GM12878 (cell line): ENCODE measurements at regions not wholly inside any gene's neighbourhood (a gene's known extent, or its start where the extent isn't known, plus 50 kb on each side); places are given as distances from the start of the nearest gene placed in this dataset.

Experiments
- ATAC-seq: fragments of 200-7000 bp; cut with Tn5 transposase; 3 replicates; pipeline ENCODE4 v1.9.1; 2020; ENCODE audit warnings: mild to moderate bottlenecking, moderate library complexity
- BruUV-seq: library from RNA; stranded (reverse); fragments of 400-500 nt; replicated peaks from 2 replicates; lab custom pipeline; 2021; lab: Mats Ljungman, UMichigan
- CTCF ChIA-PET: fragments of 300-600 bp; sonication (Branson Sonifier 250); formaldehyde crosslinking; extraction: SDS; loops from one replicate; lab custom pipeline; 2021; ENCODE audit warnings: inconsistent platforms; lab: Yijun Ruan, JAX
- POLR2A ChIA-PET: fragments of 350-600 bp; formaldehyde crosslinking; extraction: SDS; loops from one replicate; lab custom pipeline; 2021; ENCODE audit warnings: inconsistent platforms; lab: Charles Lee
- RAD21 ChIA-PET: fragments of 300-600 bp; sonication (Branson Sonifier 250); formaldehyde crosslinking; loops from one replicate; lab custom pipeline; 2023; ENCODE audit warnings: antibody characterized with exemption; ENCODE audit not compliant: unreplicated experiment; lab: Charles Lee
- SMC1A ChIA-PET: fragments of 300-600 bp; sonication (Branson Sonifier 250); formaldehyde crosslinking; loops from one replicate; lab custom pipeline; 2023; ENCODE audit not compliant: unreplicated experiment, uncharacterized antibody; lab: Charles Lee
- DNase-seq: peaks from one replicate; pipeline ENCODE4 v3.0.0-alpha.2; 2011; ENCODE audit warnings: low read depth, low spot score
- FAIRE-seq: peaks from 3 replicates; lab custom pipeline; 2011; peaks lifted over from hg19 to GRCh38; lab: Jason Lieb, UNC
- H2AFZ ChIP-seq: 2 replicates; pipeline ENCODE4 v1.6.0; 2011; ENCODE audit warnings: low read depth, low read length, control low read depth; ENCODE audit not compliant: control insufficient read depth
- H3K27ac ChIP-seq: 2 replicates; pipeline ENCODE4 v1.5.1; 2011; ENCODE audit warnings: control low read depth; ENCODE audit not compliant: control insufficient read depth, insufficient read depth
- H3K27me3 ChIP-seq, 2 experiments: replicated peaks in 1 of 2; 2 replicates each; pipeline versions ENCODE4 v1.6.0 to v1.6.1; 2011; ENCODE audit warnings: low read length in 1 of 2; ENCODE audit not compliant: control insufficient read depth in 2 of 2, insufficient read depth in 2 of 2
- H3K36me3 ChIP-seq, 2 experiments: 2 replicates each; pipeline ENCODE4 v1.5.1; 2011; ENCODE audit warnings: low read length in 1 of 2; ENCODE audit not compliant: control insufficient read depth in 2 of 2, insufficient read depth in 2 of 2
- H3K4me1 ChIP-seq: 2 replicates; pipeline ENCODE4 v1.6.1; 2011; ENCODE audit warnings: mild to moderate bottlenecking, low read length, moderate library complexity, mixed read lengths; ENCODE audit not compliant: control insufficient read depth, insufficient read depth
- H3K4me2 ChIP-seq: 2 replicates; pipeline ENCODE4 v1.6.0; 2011; ENCODE audit warnings: control low read depth; ENCODE audit not compliant: control insufficient read depth, insufficient read depth
- H3K4me3 ChIP-seq: fragments of 200-600 bp; sonication (generic); 2 replicates; pipeline ENCODE4 v1.5.1; 2016
- H3K79me2 ChIP-seq: 2 replicates; pipeline ENCODE4 v1.6.0; 2011; ENCODE audit warnings: low read length; ENCODE audit not compliant: control insufficient read depth, insufficient read depth
- H3K9ac ChIP-seq: 2 replicates; pipeline ENCODE4 v1.8.0; 2011; ENCODE audit warnings: low read length, control low read depth, mixed read lengths; ENCODE audit not compliant: control insufficient read depth, insufficient read depth
- H3K9me3 ChIP-seq: replicated peaks from 3 replicates; pipeline ENCODE4 v1.5.1; 2011; ENCODE audit warnings: mild to moderate bottlenecking, low read length; ENCODE audit not compliant: control insufficient read depth, insufficient read depth
- H4K20me1 ChIP-seq: 2 replicates; pipeline ENCODE4 v1.6.0; 2011; ENCODE audit not compliant: control insufficient read depth, insufficient read depth
- ASH2L ChIP-seq: fragments of 300-600, 200-600 bp; sonication (generic); IDR thresholded peaks from 2 replicates; pipeline ENCODE4 v1.6.1; 2017; ENCODE audit warnings: low read depth, mild to moderate bottlenecking, borderline replicate concordance
- GATAD2B ChIP-seq: fragments of 450-650 bp; conservative IDR thresholded peaks from 2 replicates; pipeline ENCODE4 v1.6.1; 2017; ENCODE audit warnings: low read depth, mild to moderate bottlenecking, moderate library complexity
- HDAC6 ChIP-seq: fragments of 200-600 bp; sonication (generic); IDR thresholded peaks from one replicate; pipeline ENCODE4 v1.8.0; 2017; ENCODE audit warnings: antibody characterized with exemption; ENCODE audit not compliant: unreplicated experiment
- IKZF2 ChIP-seq, 2 experiments: fragments of 450-650 bp; IDR thresholded peaks; 2 replicates each; pipeline ENCODE4 v1.6.1; 2017; ENCODE audit warnings: mild to moderate bottlenecking in 2 of 2, moderate library complexity in 2 of 2
- POLR2A ChIP-seq: IDR thresholded peaks from 2 replicates; pipeline ENCODE4 v1.6.1; 2011; ENCODE audit warnings: low read depth, mild to moderate bottlenecking, low read length
- SRF ChIP-seq, 2 experiments: IDR thresholded peaks; 2 replicates each; pipeline ENCODE4 v1.6.1; 2011; ENCODE audit warnings: low read depth in 2 of 2, low read length in 2 of 2, mild to moderate bottlenecking in 1 of 2, moderate library complexity in 1 of 2
- TCF7 ChIP-seq: IDR thresholded peaks from 2 replicates; pipeline ENCODE4 v1.6.1; 2014; ENCODE audit warnings: antibody characterized with exemption, borderline replicate concordance
- ZZZ3 ChIP-seq: IDR thresholded peaks from 2 replicates; pipeline ENCODE4 v1.6.1; 2011; ENCODE audit warnings: low read depth; ENCODE audit not compliant: control insufficient read depth, insufficient read length
- WGBS: methylation state at CpG from one replicate; pipeline ENCODE4 v1.1.6; 2016; ENCODE audit warnings: low lambda C conversion rate; ENCODE audit not compliant: insufficient replicate concordance, insufficient coverage; ENCODE audit errors: missing lambda C conversion rate; 5-methylcytosine and 5-hydroxymethylcytosine counted together
- in situ Hi-C: fragments of 300-500 bp; cut with MboI; formaldehyde crosslinking; loops from 9 replicates; pipeline ENCODE4 v1.14.3; 2018; ENCODE audit warnings: mixed read lengths
- intact Hi-C: fragments of 100-400 bp; cut with micrococcal nuclease; formaldehyde crosslinking; loops from one replicate; pipeline ENCODE4 v1.14.2; 2022; ENCODE audit not compliant: unreplicated experiment
- TF ChIP-seq, protein P1 (sequence below): fragments of 450-650 bp; IDR thresholded peaks from 2 replicates; pipeline ENCODE4 v1.6.1; 2017; ENCODE audit warnings: mild to moderate bottlenecking
- TF ChIP-seq, protein P2 (sequence below): IDR thresholded peaks from 2 replicates; pipeline ENCODE4 v1.6.1; 2012; ENCODE audit warnings: improper control_type of control experiment, low read depth, low read length; ENCODE audit not compliant: insufficient replicate concordance

DNA sequence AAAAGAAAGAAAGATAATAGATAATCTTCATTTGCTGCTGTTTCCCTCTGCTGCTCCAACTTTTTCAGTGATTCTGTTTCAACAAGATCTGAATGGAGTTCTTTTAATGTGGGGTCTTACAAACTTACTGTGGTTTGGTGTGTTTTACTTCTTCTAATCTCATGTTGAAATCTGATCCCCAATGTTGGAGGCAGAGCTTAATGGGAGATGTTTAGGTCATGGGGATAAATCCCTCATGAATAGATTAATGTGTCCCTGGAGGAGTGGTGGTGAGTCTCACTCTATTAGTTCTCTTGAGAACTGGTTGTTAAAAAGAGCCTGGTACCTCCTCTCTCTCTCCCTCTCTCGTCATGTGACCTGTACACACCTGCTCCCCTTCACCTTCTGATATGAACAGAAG, 442.4 kb downstream of the EPHA4 start:
- RAD21 ChIA-PET = interaction anchor here (1.5 kb wide), 1 partner anchor 9 kb away, joined by 3 read pairs; no protein-coding TSS in a partner anchor
- no peak overlapping the region for H3K4me3 ChIP-seq
- no peak overlapping the region for H3K9ac ChIP-seq
- no peak overlapping the region for H3K4me2 ChIP-seq
- no peaks in the 10 kb centered on the region for H3K27me3 ChIP-seq
- CTCF ChIA-PET = interaction anchor here (1.1 kb wide), 1 partner anchor 19 kb away, joined by 4 read pairs; no protein-coding TSS in a partner anchor
- H4K20me1 ChIP-seq = no peaks in the 10 kb centered on the region
- H3K36me3 ChIP-seq = no peaks in the 10 kb centered on the region
- intact Hi-C loops (loop anchor here (5.0 kb wide), 1 partner anchor 443 kb away; the partner anchor contains the start of gene EPHA4), in situ Hi-C loops (no loop called here)
- DNase-seq (no peak), ATAC-seq (no peak), FAIRE-seq (no peak)
- H3K4me1 ChIP-seq = peaks cover 31% of the 10 kb centered on the region
- POLR2A ChIA-PET = no interaction called here
- no peaks in the 10 kb centered on the region for H3K79me2 ChIP-seq
- no peaks in the 10 kb centered on the region; the same call in 2 of the 3 replicates for H3K9me3 ChIP-seq
- no peak overlapping the region for H2AFZ ChIP-seq
- no TSS peak for BruUV-seq
- 0% methylated on average over 1 of the region's 1 CpG for WGBS
- SMC1A ChIA-PET = interaction anchor here (1.3 to 1.4 kb wide), 2 partner anchors 14 to 16 kb away, joined by 3 to 5 read pairs; no protein-coding TSS in a partner anchor
- TF ChIP-seq, protein P1, sequence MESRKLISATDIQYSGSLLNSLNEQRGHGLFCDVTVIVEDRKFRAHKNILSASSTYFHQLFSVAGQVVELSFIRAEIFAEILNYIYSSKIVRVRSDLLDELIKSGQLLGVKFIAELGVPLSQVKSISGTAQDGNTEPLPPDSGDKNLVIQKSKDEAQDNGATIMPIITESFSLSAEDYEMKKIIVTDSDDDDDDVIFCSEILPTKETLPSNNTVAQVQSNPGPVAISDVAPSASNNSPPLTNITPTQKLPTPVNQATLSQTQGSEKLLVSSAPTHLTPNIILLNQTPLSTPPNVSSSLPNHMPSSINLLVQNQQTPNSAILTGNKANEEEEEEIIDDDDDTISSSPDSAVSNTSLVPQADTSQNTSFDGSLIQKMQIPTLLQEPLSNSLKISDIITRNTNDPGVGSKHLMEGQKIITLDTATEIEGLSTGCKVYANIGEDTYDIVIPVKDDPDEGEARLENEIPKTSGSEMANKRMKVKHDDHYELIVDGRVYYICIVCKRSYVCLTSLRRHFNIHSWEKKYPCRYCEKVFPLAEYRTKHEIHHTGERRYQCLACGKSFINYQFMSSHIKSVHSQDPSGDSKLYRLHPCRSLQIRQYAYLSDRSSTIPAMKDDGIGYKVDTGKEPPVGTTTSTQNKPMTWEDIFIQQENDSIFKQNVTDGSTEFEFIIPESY = no peak
- H3K27ac ChIP-seq = no peak overlapping the region

DNA sequence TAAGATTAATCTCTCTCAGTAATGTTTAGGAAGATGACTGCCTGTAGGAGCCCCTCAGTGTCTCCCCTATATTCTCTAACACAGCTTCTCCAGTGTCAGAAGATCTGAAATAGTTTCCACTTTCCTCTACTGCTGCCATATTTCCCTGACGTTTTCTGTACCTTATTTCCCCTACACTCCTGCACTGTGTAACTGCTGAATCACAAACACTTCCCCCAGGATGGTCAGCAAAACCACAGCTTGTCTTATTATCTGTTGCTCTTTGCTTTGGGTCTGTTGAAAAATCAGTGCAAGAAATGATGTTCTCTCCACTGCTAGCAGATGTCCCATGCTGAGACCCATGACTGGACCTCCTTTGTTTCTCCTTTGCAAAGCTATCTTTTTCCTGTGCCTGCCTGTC, 441.7 kb downstream of the EPHA4 start:
- ATAC-seq = peak; percentile 23
- intact Hi-C loops = loop anchor here (5.0 kb wide), 1 partner anchor 442 kb away; the partner anchor contains the start of gene EPHA4
- Histone ChIP-seq H4K20me1 (no peaks in the 10 kb centered on the region), H3K4me2 (no peak overlapping the region), H3K4me3 (no peak overlapping the region), H3K9ac (no peak overlapping the region), H3K27ac (no peak overlapping the region), H3K9me3 (no peaks in the 10 kb centered on the region; the same call in 2 of the 3 replicates), H3K27me3 (no peaks in the 10 kb centered on the region), H2AFZ (no peak overlapping the region; the same call in none of the 2 replicates), H3K79me2 (no peaks in the 10 kb centered on the region), H3K4me1 (peaks cover 32% of the 10 kb centered on the region), H3K36me3 (no peaks in the 10 kb centered on the region)
- no peak for DNase-seq
- SMC1A ChIA-PET = interaction anchor here (1.3 to 1.4 kb wide), 2 partner anchors 14 to 15 kb away, joined by 3 to 5 read pairs; no protein-coding TSS in a partner anchor
- CTCF ChIA-PET = interaction anchor here (0.8 to 1.1 kb wide), 2 partner anchors 16 to 19 kb away, joined by 3 to 4 read pairs; no protein-coding TSS in a partner anchor
- no TSS peak for BruUV-seq
- POLR2A ChIA-PET = no interaction called here
- RAD21 ChIA-PET = interaction anchor here (1.5 kb wide), 1 partner anchor 10 kb away, joined by 3 read pairs; no protein-coding TSS in a partner anchor
- WGBS = 0% methylated on average over 1 of the region's 1 CpG
- in situ Hi-C loops = no loop called here
- no peak for FAIRE-seq
- TF ChIP-seq ASH2L (no peak), IKZF2 (IDR thresholded peaks at IDR 0.05) (no peak), POLR2A (no peak), TCF7 (no peak), ZZZ3 (no peak), GATAD2B (no peak), HDAC6 (no peak), SRF (IDR thresholded peaks at IDR 0.05; ENCODE audit: low read depth in 2 of 2, low read length in 2 of 2) (no peak)
- TF ChIP-seq, protein P2, sequence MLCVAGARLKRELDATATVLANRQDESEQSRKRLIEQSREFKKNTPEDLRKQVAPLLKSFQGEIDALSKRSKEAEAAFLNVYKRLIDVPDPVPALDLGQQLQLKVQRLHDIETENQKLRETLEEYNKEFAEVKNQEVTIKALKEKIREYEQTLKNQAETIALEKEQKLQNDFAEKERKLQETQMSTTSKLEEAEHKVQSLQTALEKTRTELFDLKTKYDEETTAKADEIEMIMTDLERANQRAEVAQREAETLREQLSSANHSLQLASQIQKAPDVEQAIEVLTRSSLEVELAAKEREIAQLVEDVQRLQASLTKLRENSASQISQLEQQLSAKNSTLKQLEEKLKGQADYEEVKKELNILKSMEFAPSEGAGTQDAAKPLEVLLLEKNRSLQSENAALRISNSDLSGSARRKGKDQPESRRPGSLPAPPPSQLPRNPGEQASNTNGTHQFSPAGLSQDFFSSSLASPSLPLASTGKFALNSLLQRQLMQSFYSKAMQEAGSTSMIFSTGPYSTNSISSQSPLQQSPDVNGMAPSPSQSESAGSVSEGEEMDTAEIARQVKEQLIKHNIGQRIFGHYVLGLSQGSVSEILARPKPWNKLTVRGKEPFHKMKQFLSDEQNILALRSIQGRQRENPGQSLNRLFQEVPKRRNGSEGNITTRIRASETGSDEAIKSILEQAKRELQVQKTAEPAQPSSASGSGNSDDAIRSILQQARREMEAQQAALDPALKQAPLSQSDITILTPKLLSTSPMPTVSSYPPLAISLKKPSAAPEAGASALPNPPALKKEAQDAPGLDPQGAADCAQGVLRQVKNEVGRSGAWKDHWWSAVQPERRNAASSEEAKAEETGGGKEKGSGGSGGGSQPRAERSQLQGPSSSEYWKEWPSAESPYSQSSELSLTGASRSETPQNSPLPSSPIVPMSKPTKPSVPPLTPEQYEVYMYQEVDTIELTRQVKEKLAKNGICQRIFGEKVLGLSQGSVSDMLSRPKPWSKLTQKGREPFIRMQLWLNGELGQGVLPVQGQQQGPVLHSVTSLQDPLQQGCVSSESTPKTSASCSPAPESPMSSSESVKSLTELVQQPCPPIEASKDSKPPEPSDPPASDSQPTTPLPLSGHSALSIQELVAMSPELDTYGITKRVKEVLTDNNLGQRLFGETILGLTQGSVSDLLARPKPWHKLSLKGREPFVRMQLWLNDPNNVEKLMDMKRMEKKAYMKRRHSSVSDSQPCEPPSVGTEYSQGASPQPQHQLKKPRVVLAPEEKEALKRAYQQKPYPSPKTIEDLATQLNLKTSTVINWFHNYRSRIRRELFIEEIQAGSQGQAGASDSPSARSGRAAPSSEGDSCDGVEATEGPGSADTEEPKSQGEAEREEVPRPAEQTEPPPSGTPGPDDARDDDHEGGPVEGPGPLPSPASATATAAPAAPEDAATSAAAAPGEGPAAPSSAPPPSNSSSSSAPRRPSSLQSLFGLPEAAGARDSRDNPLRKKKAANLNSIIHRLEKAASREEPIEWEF = no peak
